Prostate gland (tissue), 2 donors: ENCODE measurements at regions not wholly inside any gene's neighbourhood (a gene's known extent, or its start where the extent isn't known, plus 50 kb on each side); places are given as distances from the start of the nearest gene placed in this dataset.

ENCODE experiments used
- POLR2A ChIP-seq: fragments of 450-650 bp; IDR thresholded peaks from one replicate; pipeline ENCODE4 v1.6.1; 2016; ENCODE audit warnings: antibody characterized with exemption, mild to moderate bottlenecking
- POLR2AphosphoS5 ChIP-seq: sonication (generic); formaldehyde crosslinking; IDR thresholded peaks from one replicate; pipeline ENCODE4 v1.6.1; 2017; ENCODE audit warnings: antibody characterized with exemption
- TF ChIP-seq, protein P1 (sequence below), 4 experiments: fragments of 200-600 bp in 2 of 4; fragments of 450-650 bp in 2 of 4; sonication (generic) in 2 of 4; IDR thresholded peaks; 1 replicate in 3 of 4; 2 replicates in 1 of 4; pipeline ENCODE4 v1.5.1; 2016 to 2019; ENCODE audit warnings: antibody characterized with exemption in 4 of 4, mild to moderate bottlenecking in 2 of 4, moderate library complexity in 2 of 4

DNA sequence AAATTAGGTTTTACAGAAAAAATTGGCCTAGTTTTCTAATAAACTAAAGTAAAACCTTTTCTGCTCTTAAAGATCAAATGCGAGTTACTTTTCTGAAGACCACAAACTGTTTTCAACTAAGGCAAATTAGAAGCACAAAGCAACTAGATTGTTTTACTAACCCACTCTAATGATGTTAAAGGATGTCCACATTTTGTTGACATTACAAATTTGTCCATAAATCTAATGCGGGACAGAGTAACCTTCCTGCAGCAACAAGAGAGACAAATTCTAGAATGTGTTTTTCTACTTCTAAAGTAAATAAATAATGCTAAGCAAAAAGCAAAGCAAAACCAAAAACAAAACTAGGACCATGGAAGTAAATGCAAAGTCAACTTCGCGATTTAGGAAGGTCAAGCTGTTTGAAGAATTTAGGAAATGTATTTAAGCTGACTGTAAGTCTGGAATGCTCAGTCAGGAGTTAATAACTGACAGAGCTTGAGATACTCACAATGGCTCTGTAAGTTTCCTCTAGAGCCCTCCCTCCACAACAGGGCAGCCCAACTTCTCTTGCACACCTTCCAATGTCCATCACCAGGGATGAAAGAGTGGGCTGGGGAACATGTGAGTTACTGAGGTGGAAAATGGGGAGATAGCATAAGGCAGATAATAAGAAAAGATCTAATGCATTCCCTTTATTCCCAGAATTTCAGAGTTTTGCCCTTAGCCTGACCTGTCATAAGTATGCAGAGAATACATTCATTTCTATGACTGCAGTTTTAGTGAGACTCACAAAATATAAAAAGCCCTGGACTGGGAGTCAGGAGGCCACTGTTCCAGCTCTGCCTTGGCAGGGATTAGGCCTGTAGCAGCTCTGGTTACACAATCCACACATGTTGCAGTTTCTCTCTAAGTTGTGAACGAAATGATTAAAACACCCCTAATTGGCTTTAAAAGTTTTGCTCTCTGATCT lies 158.8 kb downstream of the FOXA2 start:
- TF ChIP-seq, protein P1, sequence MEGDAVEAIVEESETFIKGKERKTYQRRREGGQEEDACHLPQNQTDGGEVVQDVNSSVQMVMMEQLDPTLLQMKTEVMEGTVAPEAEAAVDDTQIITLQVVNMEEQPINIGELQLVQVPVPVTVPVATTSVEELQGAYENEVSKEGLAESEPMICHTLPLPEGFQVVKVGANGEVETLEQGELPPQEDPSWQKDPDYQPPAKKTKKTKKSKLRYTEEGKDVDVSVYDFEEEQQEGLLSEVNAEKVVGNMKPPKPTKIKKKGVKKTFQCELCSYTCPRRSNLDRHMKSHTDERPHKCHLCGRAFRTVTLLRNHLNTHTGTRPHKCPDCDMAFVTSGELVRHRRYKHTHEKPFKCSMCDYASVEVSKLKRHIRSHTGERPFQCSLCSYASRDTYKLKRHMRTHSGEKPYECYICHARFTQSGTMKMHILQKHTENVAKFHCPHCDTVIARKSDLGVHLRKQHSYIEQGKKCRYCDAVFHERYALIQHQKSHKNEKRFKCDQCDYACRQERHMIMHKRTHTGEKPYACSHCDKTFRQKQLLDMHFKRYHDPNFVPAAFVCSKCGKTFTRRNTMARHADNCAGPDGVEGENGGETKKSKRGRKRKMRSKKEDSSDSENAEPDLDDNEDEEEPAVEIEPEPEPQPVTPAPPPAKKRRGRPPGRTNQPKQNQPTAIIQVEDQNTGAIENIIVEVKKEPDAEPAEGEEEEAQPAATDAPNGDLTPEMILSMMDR (IDR thresholded peaks at IDR 0.05), result no peak
- TF ChIP-seq POLR2AphosphoS5 (no peak), POLR2A (no peak)
